ENCODE measurements at regions not wholly inside any gene's neighbourhood (a gene's known extent, or its start where the extent isn't known, plus 50 kb on each side); places are given as distances from the start of the nearest gene placed in this dataset.
"Not testable (repeated sequence)": the region's sequence is repeated elsewhere in the genome, so short reads cannot be mapped to it uniquely, and the experiment has no call there.

GRCh38 chr7:67475293-67475692, 478.7 kb downstream of the TYW1 start:
- no peak for DNase-seq (ENCODE audit: low spot score)

GRCh38 chr7:67478066-67478465, 481.4 kb downstream of the TYW1 start:
- DNase-seq (ENCODE audit: low spot score): no peak

- DNase-seq (ENCODE audit: low spot score): no peak
Observed at GRCh38 chr7:67484244-67484751, 487.7 kb downstream of the TYW1 start.

- DNase-seq (ENCODE audit: low spot score): no peak
Observed at GRCh38 chr7:67486401-67486800, 489.8 kb downstream of the TYW1 start.

GRCh38 chr7:67487316-67487715, 490.7 kb downstream of the TYW1 start:
- DNase-seq (ENCODE audit: low spot score): no peak

GRCh38 chr7:67489881-67490280, 493.2 kb downstream of the TYW1 start:
- no peak for DNase-seq (ENCODE audit: low spot score)

GRCh38 chr7:67493366-67493765, 496.7 kb downstream of the TYW1 start:
- DNase-seq (ENCODE audit: low spot score): no peak

GRCh38 chr7:67496589-67496988, 500.0 kb downstream of the TYW1 start:
- no peak for DNase-seq (ENCODE audit: low spot score)

- not testable (repeated sequence) for DNase-seq (ENCODE audit: low spot score)
Observed at GRCh38 chr7:67497914-67498313, 501.3 kb downstream of the TYW1 start.

GRCh38 chr7:67502929-67503328, 506.3 kb downstream of the TYW1 start:
- no peak for DNase-seq (ENCODE audit: low spot score)

GRCh38 chr7:67505449-67505848, 508.8 kb downstream of the TYW1 start:
- no peak for DNase-seq (ENCODE audit: low spot score)

- DNase-seq (ENCODE audit: low spot score): no peak
Observed at GRCh38 chr7:67512481-67512880, 515.8 kb downstream of the TYW1 start.

GRCh38 chr7:67518580-67518979, 521.9 kb downstream of the TYW1 start:
- DNase-seq (ENCODE audit: low spot score): no peak

GRCh38 chr7:67519171-67519570, 522.5 kb downstream of the TYW1 start:
- DNase-seq (ENCODE audit: low spot score): no peak

GRCh38 chr7:67522504-67522903, 525.9 kb downstream of the TYW1 start:
- no peak for DNase-seq (ENCODE audit: low spot score)

GRCh38 chr7:67523713-67524112, 527.1 kb downstream of the TYW1 start:
- no peak for DNase-seq (ENCODE audit: low spot score)

- DNase-seq (ENCODE audit: low spot score): no peak
Observed at GRCh38 chr7:67525588-67525987, 529.0 kb downstream of the TYW1 start.

- no peak for DNase-seq (ENCODE audit: low spot score)
Observed at GRCh38 chr7:67535241-67535989, 538.8 kb downstream of the TYW1 start.

GRCh38 chr7:67542916-67543315, 546.3 kb downstream of the TYW1 start:
- no peak for DNase-seq (ENCODE audit: low spot score)

GRCh38 chr7:67547183-67547907, 550.7 kb downstream of the TYW1 start:
- no peak for DNase-seq (ENCODE audit: low spot score)

- DNase-seq (ENCODE audit: low spot score): no peak
Observed at GRCh38 chr7:67549126-67549525, 552.5 kb downstream of the TYW1 start.

- DNase-seq (ENCODE audit: low spot score): no peak
Observed at GRCh38 chr7:67550801-67551436, 554.3 kb downstream of the TYW1 start.

GRCh38 chr7:67552738-67553137, 556.1 kb downstream of the TYW1 start:
- DNase-seq (ENCODE audit: low spot score): no peak

All from hematopoietic multipotent progenitor cell treated with erythropoietin and hydrocortisone succinate and interleukin-3 and kit ligand, for 17 days (in vitro differentiated cells).